ENCODE measurements at regions not wholly inside any gene's neighbourhood (a gene's known extent, or its start where the extent isn't known, plus 50 kb on each side); places are given as distances from the start of the nearest gene placed in this dataset.

DNA sequence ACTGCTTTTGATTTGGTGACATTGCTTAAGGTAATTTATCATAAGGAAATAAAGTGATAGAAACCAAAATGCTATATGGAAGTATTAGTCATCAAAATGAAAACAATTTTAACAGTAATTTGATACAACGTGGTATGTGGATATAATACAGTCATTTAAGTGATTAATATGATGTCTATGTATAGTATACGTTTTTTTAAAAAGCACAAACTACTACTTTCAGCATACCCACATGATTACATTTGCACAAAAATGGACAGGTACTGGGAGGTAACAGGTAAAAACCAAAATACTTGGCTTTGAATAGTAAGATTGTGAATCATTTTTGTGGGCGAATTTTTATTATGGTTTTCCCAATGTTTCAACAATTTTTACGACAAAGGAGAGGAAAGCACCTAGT is 97.6 kb downstream of the OGFRL1 start:
- TF ChIP-seq EZH2phosphoT487 (IDR thresholded peaks at IDR 0.05; ENCODE audit: borderline replicate concordance, low read length), result no peak
- TF ChIP-seq, protein P1, sequence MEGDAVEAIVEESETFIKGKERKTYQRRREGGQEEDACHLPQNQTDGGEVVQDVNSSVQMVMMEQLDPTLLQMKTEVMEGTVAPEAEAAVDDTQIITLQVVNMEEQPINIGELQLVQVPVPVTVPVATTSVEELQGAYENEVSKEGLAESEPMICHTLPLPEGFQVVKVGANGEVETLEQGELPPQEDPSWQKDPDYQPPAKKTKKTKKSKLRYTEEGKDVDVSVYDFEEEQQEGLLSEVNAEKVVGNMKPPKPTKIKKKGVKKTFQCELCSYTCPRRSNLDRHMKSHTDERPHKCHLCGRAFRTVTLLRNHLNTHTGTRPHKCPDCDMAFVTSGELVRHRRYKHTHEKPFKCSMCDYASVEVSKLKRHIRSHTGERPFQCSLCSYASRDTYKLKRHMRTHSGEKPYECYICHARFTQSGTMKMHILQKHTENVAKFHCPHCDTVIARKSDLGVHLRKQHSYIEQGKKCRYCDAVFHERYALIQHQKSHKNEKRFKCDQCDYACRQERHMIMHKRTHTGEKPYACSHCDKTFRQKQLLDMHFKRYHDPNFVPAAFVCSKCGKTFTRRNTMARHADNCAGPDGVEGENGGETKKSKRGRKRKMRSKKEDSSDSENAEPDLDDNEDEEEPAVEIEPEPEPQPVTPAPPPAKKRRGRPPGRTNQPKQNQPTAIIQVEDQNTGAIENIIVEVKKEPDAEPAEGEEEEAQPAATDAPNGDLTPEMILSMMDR (IDR thresholded peaks at IDR 0.05; ENCODE audit: low read depth, low read length, poor library complexity, severe bottlenecking), result no peak
- no peaks in the 10 kb centered on the region for H3K79me2 ChIP-seq (ENCODE audit: control insufficient read depth, low read length)

DNA sequence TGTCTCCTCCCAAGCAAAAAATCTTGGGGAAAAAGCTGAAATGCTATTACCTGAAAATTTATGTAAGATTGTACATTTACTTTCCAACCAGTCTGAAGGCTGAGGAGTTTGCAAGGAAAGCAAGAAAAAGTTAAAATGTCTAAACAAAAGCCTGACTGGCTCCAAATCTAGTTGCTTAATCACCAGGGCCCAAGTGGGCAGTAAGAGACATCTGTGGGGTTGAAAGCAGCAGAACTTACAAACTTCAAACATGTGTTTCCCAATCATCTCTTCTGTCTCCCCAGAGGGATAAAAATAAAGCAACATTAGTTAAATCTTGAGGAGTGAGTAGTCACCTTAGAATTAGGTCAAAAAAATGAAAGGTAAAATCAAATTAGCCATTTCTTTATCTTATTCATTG is 98.6 kb downstream of the OGFRL1 start:
- no peaks in the 10 kb centered on the region for H3K9me3 ChIP-seq (ENCODE audit: control insufficient read depth, insufficient read depth, low read length)
- H3K36me3 ChIP-seq (ENCODE audit: control insufficient read depth, low read length), result no peaks in the 10 kb centered on the region
- no peaks in the 10 kb centered on the region for H3F3A ChIP-seq (ENCODE audit: control insufficient read depth, insufficient read depth)
- H3K27ac ChIP-seq (ENCODE audit: low read depth, low read length), result no peak overlapping the region
- no peaks in the 10 kb centered on the region for H3K4me1 ChIP-seq (ENCODE audit: control insufficient read depth, low read length)
- TF ChIP-seq, protein P1 (IDR thresholded peaks at IDR 0.05; ENCODE audit: low read depth, low read length, poor library complexity, severe bottlenecking), result no peak
- no peak for TF ChIP-seq EZH2phosphoT487 (IDR thresholded peaks at IDR 0.05; ENCODE audit: borderline replicate concordance, low read length)
- H4K20me1 ChIP-seq (ENCODE audit: control insufficient read depth, insufficient read depth, low read depth, low read length), result no peaks in the 10 kb centered on the region
- no peaks in the 10 kb centered on the region for H3K79me2 ChIP-seq (ENCODE audit: control insufficient read depth, low read length)
- no peaks in the 10 kb centered on the region for H3K9me2 ChIP-seq (replicated peaks; ENCODE audit: control insufficient read depth, low read length)
- H3K27me3 ChIP-seq (ENCODE audit: control insufficient read depth, low read length), result peaks cover 12% of the 10 kb centered on the region; the same call in 1 of the 2 replicates
- no peak overlapping the region for H3K4me2 ChIP-seq (ENCODE audit: low read length)
- no peak overlapping the region for H3K4me3 ChIP-seq (ENCODE audit: low read length)

More for the DNA sequence above, 97.6 kb downstream of the OGFRL1 start:
- Histone ChIP-seq H3K4me1 (ENCODE audit: control insufficient read depth, low read length) (no peaks in the 10 kb centered on the region), H3K9me3 (ENCODE audit: control insufficient read depth, insufficient read depth, low read length) (no peaks in the 10 kb centered on the region), H3F3A (ENCODE audit: control insufficient read depth, insufficient read depth) (no peaks in the 10 kb centered on the region), H3K9me2 (replicated peaks; ENCODE audit: control insufficient read depth, low read length) (no peaks in the 10 kb centered on the region), H3K27me3 (ENCODE audit: control insufficient read depth, low read length) (0 out of 2 replicates have a peak, but pooled peaks cover 6% of the 10 kb centered on the region), H3K36me3 (ENCODE audit: control insufficient read depth, low read length) (no peaks in the 10 kb centered on the region), H3K4me3 (ENCODE audit: low read length) (no peak overlapping the region), H4K20me1 (ENCODE audit: control insufficient read depth, insufficient read depth, low read depth, low read length) (no peaks in the 10 kb centered on the region), H3K4me2 (ENCODE audit: low read length) (no peak overlapping the region), H3K27ac (ENCODE audit: low read depth, low read length) (no peak overlapping the region)

DNA sequence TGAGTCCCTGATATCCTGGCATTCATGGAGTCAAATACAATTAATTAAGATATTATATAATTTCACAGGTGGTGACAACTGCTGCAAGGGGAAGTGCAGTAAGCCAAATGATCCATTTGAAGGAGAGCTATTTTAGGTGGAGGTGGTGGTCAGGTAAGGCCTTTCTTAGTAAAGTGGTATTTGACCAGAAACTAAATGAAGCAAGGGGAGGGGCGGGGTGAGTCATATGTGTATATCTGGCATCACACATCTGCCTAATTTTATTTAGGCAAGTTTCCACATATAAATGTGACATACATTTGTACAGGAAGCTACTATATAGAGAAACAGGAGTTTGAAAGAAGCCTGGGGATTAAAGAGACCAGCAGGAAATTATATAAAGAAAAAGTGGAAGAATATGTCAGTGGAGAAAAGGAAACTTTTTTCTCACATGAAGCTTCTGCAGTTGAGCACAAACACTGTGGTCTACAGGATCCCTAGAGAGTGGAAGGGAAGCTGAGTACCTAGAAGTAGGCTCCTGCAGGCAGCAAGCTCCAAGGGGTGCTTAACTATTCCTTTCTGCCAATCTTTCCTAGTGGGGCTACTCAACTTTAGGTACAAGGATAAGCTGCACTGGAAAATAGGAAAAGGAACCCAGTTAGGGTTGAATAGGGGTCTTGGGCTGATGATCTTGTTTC is 99.6 kb downstream of the OGFRL1 start:
- H3K9me3 ChIP-seq (ENCODE audit: control insufficient read depth, insufficient read depth, low read length), result no peaks in the 10 kb centered on the region
- H3K9me2 ChIP-seq (replicated peaks; ENCODE audit: control insufficient read depth, low read length), result no peaks in the 10 kb centered on the region
- H3K4me2 ChIP-seq (ENCODE audit: low read length), result no peak overlapping the region
- H4K20me1 ChIP-seq (ENCODE audit: control insufficient read depth, insufficient read depth, low read depth, low read length), result no peaks in the 10 kb centered on the region
- H3K36me3 ChIP-seq (ENCODE audit: control insufficient read depth, low read length), result no peaks in the 10 kb centered on the region
- peaks cover 12% of the 10 kb centered on the region; the same call in 1 of the 2 replicates for H3K27me3 ChIP-seq (ENCODE audit: control insufficient read depth, low read length)
- no peak for TF ChIP-seq EZH2phosphoT487 (IDR thresholded peaks at IDR 0.05; ENCODE audit: borderline replicate concordance, low read length)
- no peak overlapping the region for H3K4me3 ChIP-seq (ENCODE audit: low read length)
- H3K79me2 ChIP-seq (ENCODE audit: control insufficient read depth, low read length), result no peaks in the 10 kb centered on the region
- no peaks in the 10 kb centered on the region for H3K4me1 ChIP-seq (ENCODE audit: control insufficient read depth, low read length)
- H3K27ac ChIP-seq (ENCODE audit: low read depth, low read length), result no peak overlapping the region
- H3F3A ChIP-seq (ENCODE audit: control insufficient read depth, insufficient read depth), result no peaks in the 10 kb centered on the region

DNA sequence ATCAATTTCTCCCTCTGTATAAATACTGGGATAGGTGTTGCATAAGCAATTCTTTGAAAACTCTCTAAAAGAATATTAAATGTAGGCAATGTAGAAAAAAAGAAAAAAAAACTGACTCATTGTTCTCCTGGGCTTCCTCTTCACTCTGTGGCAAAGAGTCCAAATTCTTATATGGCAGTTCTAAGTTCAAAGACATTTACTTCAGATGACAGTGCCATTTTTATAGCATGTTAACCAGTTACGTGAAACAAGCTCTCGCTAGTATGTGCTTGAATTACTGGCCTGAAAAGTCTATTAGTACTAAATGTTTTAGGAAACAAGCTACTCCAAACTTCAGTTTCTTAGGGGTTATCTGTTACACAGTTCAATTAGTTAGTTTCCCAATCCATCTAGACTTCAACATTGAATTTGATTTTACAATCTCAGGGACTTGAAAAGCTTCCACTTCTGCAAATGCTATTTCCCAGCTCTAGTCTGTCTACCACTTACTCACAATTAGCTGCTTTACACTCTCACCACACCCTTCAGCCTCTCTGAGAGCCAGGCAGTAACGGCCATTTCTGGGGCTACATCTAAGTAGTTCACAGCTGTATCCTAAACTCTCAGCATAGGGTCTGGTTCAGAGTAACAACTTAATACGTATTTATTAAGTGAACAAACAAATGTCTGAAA is 100.4 kb downstream of the OGFRL1 start:
- Histone ChIP-seq H3K4me1 (ENCODE audit: control insufficient read depth, low read length) (no peaks in the 10 kb centered on the region), H3K27ac (ENCODE audit: low read depth, low read length) (no peak overlapping the region), H3K27me3 (ENCODE audit: control insufficient read depth, low read length) (peaks cover 12% of the 10 kb centered on the region; the same call in 1 of the 2 replicates), H3K79me2 (ENCODE audit: control insufficient read depth, low read length) (no peaks in the 10 kb centered on the region), H3F3A (ENCODE audit: control insufficient read depth, insufficient read depth) (no peaks in the 10 kb centered on the region), H4K20me1 (ENCODE audit: control insufficient read depth, insufficient read depth, low read depth, low read length) (no peaks in the 10 kb centered on the region), H3K9me3 (ENCODE audit: control insufficient read depth, insufficient read depth, low read length) (no peaks in the 10 kb centered on the region), H3K4me2 (ENCODE audit: low read length) (no peak overlapping the region), H3K36me3 (ENCODE audit: control insufficient read depth, low read length) (no peaks in the 10 kb centered on the region), H3K4me3 (ENCODE audit: low read length) (no peak overlapping the region), H3K9me2 (replicated peaks; ENCODE audit: control insufficient read depth, low read length) (no peaks in the 10 kb centered on the region)
- no peak for TF ChIP-seq EZH2phosphoT487 (IDR thresholded peaks at IDR 0.05; ENCODE audit: borderline replicate concordance, low read length)
- TF ChIP-seq, protein P1 (IDR thresholded peaks at IDR 0.05; ENCODE audit: low read depth, low read length, poor library complexity, severe bottlenecking), result no peak

Measured in DOHH2 (cell line).